22Rv1 (cell line): ENCODE measurements at regions not wholly inside any gene's neighbourhood (a gene's known extent, or its start where the extent isn't known, plus 50 kb on each side); places are given as distances from the start of the nearest gene placed in this dataset.

Source experiments
- ZFX ChIP-seq: fragments of 450-650 bp; IDR thresholded peaks from 2 replicates; pipeline ENCODE4 v1.6.1; 2017; ENCODE audit warnings: antibody characterized with exemption, borderline replicate concordance
- TF ChIP-seq, protein P1 (sequence below): fragments of 450-650 bp; IDR thresholded peaks from 2 replicates; pipeline ENCODE4 v1.5.1; 2017; ENCODE audit warnings: mild to moderate bottlenecking

DNA sequence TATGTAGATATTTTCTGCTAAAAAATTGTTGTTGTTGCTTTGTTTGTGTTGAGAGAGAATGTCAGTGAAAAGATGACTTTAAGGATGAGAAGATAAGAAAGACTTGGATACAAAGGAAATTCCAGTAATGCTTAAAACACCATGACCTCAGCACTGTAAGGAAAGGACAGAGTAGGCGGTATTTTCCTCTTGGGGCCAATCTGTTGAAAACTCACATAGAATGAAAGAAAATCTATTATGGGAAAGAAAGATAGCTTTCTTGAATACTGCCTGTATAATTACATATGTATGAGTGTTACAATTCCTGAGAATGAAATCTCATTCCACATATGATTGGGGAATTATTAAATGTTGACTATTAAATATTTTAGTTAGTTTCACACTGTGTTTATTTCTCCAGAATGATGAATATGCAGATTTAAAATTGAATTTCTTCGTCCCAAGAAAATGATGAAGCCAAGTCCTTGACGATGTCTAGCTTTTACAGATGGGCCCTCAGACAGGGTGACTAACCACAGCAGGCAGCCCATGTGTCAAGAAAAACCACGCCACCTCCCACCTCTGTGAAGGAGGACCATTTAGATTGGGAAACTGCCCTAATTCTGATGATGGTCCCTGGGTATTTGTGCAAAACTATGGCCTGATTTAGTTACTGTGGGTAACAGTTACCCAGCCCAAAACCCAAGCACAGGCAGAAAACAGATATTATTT, 49.7 kb upstream of the LMO4 start:
- TF ChIP-seq, protein P1, sequence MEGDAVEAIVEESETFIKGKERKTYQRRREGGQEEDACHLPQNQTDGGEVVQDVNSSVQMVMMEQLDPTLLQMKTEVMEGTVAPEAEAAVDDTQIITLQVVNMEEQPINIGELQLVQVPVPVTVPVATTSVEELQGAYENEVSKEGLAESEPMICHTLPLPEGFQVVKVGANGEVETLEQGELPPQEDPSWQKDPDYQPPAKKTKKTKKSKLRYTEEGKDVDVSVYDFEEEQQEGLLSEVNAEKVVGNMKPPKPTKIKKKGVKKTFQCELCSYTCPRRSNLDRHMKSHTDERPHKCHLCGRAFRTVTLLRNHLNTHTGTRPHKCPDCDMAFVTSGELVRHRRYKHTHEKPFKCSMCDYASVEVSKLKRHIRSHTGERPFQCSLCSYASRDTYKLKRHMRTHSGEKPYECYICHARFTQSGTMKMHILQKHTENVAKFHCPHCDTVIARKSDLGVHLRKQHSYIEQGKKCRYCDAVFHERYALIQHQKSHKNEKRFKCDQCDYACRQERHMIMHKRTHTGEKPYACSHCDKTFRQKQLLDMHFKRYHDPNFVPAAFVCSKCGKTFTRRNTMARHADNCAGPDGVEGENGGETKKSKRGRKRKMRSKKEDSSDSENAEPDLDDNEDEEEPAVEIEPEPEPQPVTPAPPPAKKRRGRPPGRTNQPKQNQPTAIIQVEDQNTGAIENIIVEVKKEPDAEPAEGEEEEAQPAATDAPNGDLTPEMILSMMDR: no peak
- TF ChIP-seq ZFX: no peak
